NCI-H510A (cell line): ENCODE measurements at regions not wholly inside any gene's neighbourhood (a gene's known extent, or its start where the extent isn't known, plus 50 kb on each side); places are given as distances from the start of the nearest gene placed in this dataset.

Source experiments
- DNase-seq: peaks from one replicate; lab custom pipeline; 2025; lab: John Stamatoyannopoulos, UW

DNA sequence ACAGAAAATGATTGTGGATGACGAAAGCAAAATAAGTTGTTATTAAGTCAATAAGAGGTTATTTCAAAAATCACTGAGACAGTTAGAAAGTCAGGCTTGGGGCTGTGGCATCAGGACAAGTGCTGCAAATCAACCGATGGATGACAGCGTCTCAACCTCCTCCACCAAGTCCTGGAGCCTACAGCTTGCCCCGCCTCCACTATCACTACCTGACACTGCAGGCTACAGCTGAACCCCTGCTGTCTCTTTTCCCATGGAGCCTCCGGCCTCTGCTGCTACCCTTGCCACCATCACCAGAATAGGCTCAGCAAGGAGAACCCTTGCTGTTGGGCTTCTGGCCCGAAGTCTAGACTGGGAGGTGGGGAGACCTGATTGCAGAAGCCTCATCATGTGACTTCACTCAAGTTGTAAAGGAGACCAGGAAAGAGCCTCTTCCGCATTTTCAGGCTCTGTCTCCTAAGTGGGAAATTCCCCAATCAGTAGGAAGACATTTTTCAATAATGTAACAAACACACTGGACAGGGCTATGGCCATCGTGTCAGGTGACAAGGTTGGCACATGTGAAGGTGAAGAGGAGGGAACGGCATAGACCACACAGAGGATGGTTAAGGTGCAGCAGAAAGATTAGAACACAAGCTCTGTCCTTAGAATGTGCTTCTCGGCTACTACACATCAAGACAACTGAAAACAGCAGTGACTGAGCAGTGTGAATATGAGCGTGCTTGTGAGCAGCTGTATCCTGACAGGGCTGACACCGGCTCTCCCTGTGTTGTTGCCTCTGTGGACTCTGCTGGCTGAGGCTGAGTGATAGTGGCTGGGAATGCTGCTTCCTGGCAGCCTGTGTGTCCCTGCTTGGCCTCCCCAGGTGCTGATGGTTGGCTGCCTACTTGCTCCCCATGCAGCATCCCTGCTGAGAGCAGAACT is 660.7 kb downstream of the PTPRU start:
- DNase-seq: no peak

- DNase-seq: no peak
These were observed 660.0 kb downstream of the PTPRU start for GRCh38 chr1:29896300-29896699.

DNA sequence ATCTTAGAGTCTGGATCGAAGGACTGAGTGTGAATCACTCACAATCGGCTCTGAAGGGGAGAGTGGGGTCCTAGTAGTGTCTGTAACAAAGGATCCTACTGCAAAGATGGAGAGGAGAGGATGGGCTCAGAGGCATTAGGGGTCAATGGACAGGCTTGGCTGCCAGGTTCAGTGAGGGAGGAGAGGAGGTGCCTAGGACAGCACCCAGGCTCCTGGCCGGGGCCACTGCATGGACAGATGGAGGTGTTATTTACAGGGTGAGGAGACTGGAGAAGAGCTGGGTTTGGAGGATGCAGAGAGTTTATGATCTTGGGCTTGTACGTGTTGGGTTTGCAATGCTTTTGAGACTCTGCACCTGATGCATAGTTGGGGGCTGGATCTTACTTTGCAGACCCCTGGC is 658.9 kb downstream of the PTPRU start:
- no peak for DNase-seq

- no peak for DNase-seq
These were observed 658.0 kb downstream of the PTPRU start for GRCh38 chr1:29894311-29894710.

- DNase-seq: no peak
These were observed 657.5 kb downstream of the PTPRU start for GRCh38 chr1:29893806-29894205.

- DNase-seq: no peak
These were observed 656.9 kb downstream of the PTPRU start for GRCh38 chr1:29893046-29893723.

- no peak for DNase-seq
These were observed 655.9 kb downstream of the PTPRU start for GRCh38 chr1:29892247-29892646.

GRCh38 chr1:29890201-29890959 is 654.1 kb downstream of the PTPRU start:
- DNase-seq: no peak

GRCh38 chr1:29889776-29890175 is 653.5 kb downstream of the PTPRU start:
- DNase-seq: no peak

DNA sequence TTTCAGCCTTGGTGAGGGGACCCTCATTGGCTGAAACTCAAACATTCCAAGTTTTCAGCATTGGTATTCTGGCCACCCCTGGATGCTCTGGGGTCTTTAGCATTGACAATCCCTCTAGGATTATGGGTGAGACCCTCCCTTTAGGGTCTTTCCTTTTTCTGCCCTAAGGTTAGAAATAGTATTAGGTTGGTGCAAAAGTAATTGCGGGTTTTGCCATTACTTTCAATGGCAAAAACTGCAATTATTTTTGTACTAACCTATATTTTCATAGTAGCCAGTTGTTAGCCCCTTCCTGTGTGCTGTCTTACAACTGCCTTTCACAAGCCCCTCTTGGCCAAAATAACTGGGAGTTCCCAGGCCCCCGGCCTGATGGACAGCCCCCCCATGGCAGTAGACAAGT is 648.4 kb downstream of the PTPRU start:
- DNase-seq: no peak

DNA sequence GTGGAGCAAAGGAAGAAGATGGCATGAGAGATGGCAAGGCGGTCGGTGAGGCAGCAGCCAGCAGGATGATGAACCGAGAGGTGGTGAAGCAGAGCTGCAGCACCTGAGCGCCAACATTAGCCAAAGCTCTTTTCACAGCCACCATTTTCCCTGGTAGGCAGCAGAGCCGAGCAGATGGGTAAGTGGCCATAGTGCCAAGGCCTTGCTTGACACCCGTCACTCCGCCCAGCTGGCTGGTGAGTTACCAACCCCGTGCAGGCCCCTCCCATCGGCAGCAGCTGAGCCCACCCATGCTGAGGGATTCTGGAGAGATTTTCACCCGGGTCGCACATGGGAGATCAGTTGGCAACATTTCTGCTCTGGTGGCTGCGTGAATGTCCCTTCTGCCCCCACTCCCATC is 647.7 kb downstream of the PTPRU start:
- DNase-seq: no peak

GRCh38 chr1:29883411-29883832 is 647.1 kb downstream of the PTPRU start:
- no peak for DNase-seq

GRCh38 chr1:29880556-29880955 is 644.2 kb downstream of the PTPRU start:
- no peak for DNase-seq

DNA sequence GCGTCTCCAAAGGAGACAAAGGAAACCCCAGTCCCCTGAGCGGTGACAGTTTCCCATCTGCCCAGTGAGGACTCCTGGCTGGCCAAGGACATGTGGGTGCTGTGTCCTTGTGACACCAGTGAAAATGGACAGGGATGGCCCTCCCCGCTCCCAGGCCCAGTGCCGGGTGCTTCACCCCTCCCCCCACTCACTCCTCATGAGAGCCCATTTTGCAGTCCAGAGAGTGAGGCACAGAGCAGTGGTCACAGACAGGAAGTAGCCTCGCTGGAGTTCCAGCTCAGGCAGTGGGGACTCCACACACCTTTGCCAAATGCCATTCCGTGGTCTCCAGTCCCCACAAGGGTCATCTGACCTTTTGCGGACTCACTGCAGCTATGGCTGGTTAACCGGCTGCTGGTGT is 642.9 kb downstream of the PTPRU start:
- no peak for DNase-seq

GRCh38 chr1:29878501-29878900 is 642.2 kb downstream of the PTPRU start:
- peak; percentile 53 for DNase-seq

- DNase-seq: peak; percentile 17
These were observed 640.6 kb downstream of the PTPRU start for GRCh38 chr1:29876902-29877301.

DNA sequence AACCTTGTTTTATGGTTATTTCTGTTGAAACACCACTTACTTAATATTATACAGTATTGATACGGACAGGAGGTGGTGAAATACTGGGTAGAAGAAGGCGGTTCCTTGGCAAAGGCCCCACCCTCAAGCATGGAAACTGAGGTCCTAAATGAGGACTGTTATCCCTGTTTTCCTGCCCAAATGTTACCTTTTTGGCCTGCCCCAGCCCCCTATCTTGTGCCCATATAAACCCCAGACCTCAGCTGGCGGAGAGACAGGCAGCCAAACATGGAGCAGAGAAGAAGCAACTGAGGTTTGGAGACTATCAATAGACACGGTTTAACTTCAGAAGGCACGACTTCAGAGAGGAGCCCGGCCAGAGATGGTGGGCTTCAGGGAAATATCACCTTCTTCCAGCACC is 640.1 kb downstream of the PTPRU start:
- no peak for DNase-seq

DNA sequence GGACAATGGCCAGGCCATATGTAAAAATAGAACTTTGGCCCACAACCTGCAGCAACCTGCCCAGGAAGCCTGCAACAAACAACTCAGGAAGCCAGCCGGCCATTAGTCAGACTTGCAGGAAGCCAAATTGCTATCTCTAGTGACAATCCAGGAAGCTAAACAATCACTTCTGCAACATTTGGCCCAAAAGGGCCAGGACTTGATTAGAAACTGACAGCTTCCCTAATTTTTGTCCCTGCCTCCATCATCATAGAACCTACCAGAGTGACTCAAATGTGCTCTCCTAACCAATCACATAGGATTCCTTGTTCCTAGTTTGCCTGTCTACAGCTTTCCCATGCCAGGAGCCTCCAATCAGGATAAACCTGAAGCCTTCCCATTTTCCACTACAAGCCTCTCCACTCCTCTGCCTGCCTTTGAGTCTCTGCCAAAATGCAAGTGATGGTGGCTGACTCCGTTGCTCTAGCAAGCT is 639.3 kb downstream of the PTPRU start:
- no peak for DNase-seq

GRCh38 chr1:29870621-29871020 is 634.3 kb downstream of the PTPRU start:
- no peak for DNase-seq

- no peak for DNase-seq
These were observed 633.5 kb downstream of the PTPRU start for GRCh38 chr1:29869802-29870201.

GRCh38 chr1:29868944-29869343 is 632.6 kb downstream of the PTPRU start:
- no peak for DNase-seq

GRCh38 chr1:29868096-29868495 is 631.8 kb downstream of the PTPRU start:
- no peak for DNase-seq

- no peak for DNase-seq
These were observed 628.7 kb downstream of the PTPRU start for GRCh38 chr1:29865051-29865450.
